ENCODE measurements at regions not wholly inside any gene's neighbourhood (a gene's known extent, or its start where the extent isn't known, plus 50 kb on each side); places are given as distances from the start of the nearest gene placed in this dataset.

- DNase-seq (ENCODE audit: low spot score), result no peak
These were observed 59.9 kb downstream of the HTR1B start for GRCh38 chr6:77403424-77403823.

- no peak for DNase-seq (ENCODE audit: low spot score)
These were observed 62.1 kb downstream of the HTR1B start for GRCh38 chr6:77401231-77401630.

GRCh38 chr6:77397561-77397960 lies 65.7 kb downstream of the HTR1B start:
- no peak for DNase-seq (ENCODE audit: low spot score)

- no peak for DNase-seq (ENCODE audit: low spot score)
These were observed 73.9 kb downstream of the HTR1B start for GRCh38 chr6:77389402-77389801.

GRCh38 chr6:77383026-77383425 lies 80.3 kb downstream of the HTR1B start:
- DNase-seq (ENCODE audit: low spot score), result no peak

GRCh38 chr6:77373955-77374354 lies 89.3 kb downstream of the HTR1B start:
- no peak for DNase-seq (ENCODE audit: low spot score)

- DNase-seq (ENCODE audit: low spot score), result no peak
These were observed 91.5 kb downstream of the HTR1B start for GRCh38 chr6:77371748-77372147.

GRCh38 chr6:77368660-77369313 lies 94.5 kb downstream of the HTR1B start:
- DNase-seq (ENCODE audit: low spot score), result peak; percentile 3

- DNase-seq (ENCODE audit: low spot score), result no peak
These were observed 96.5 kb downstream of the HTR1B start for GRCh38 chr6:77366798-77367197.

GRCh38 chr6:77363702-77364101 lies 99.6 kb downstream of the HTR1B start:
- no peak for DNase-seq (ENCODE audit: low spot score)

GRCh38 chr6:77362055-77362454 lies 101.2 kb downstream of the HTR1B start:
- DNase-seq (ENCODE audit: low spot score), result no peak

- DNase-seq (ENCODE audit: low spot score), result no peak
These were observed 102.3 kb downstream of the HTR1B start for GRCh38 chr6:77361018-77361417.

- no peak for DNase-seq (ENCODE audit: low spot score)
These were observed 106.5 kb downstream of the HTR1B start for GRCh38 chr6:77356821-77357220.

- DNase-seq (ENCODE audit: low spot score), result no peak
These were observed 108.7 kb downstream of the HTR1B start for GRCh38 chr6:77354581-77354980.

- DNase-seq (ENCODE audit: low spot score), result no peak
These were observed 110.2 kb downstream of the HTR1B start for GRCh38 chr6:77353129-77353528.

GRCh38 chr6:77341058-77341986 lies 122.0 kb downstream of the HTR1B start:
- no peak for DNase-seq (ENCODE audit: low spot score)

GRCh38 chr6:77340331-77340730 lies 123.0 kb downstream of the HTR1B start:
- no peak for DNase-seq (ENCODE audit: low spot score)

- DNase-seq (ENCODE audit: low spot score), result no peak
These were observed 123.4 kb downstream of the HTR1B start for GRCh38 chr6:77339926-77340325.

- DNase-seq (ENCODE audit: low spot score), result no peak
These were observed 125.9 kb downstream of the HTR1B start for GRCh38 chr6:77337392-77337791.

- DNase-seq (ENCODE audit: low spot score), result no peak
These were observed 129.2 kb downstream of the HTR1B start for GRCh38 chr6:77334093-77334492.

GRCh38 chr6:77332915-77333623 lies 130.2 kb downstream of the HTR1B start:
- DNase-seq (ENCODE audit: low spot score), result no peak

- DNase-seq (ENCODE audit: low spot score), result no peak
These were observed 136.6 kb downstream of the HTR1B start for GRCh38 chr6:77326711-77327110.

- DNase-seq (ENCODE audit: low spot score), result no peak
These were observed 137.3 kb downstream of the HTR1B start for GRCh38 chr6:77326029-77326428.

All from pons (tissue), 1 donor.